HFF-Myc (cell line): ENCODE measurements at regions not wholly inside any gene's neighbourhood (a gene's known extent, or its start where the extent isn't known, plus 50 kb on each side); places are given as distances from the start of the nearest gene placed in this dataset.

Source experiments
- DNase-seq: peaks from one replicate; pipeline ENCODE4 v3.0.0-alpha.2; 2011; ENCODE audit warnings: low read depth; ENCODE audit errors: extremely low read depth
- H3K4me3 ChIP-seq: replicated peaks from 2 replicates; pipeline ENCODE4 v1.5.1; 2011; ENCODE audit warnings: low read depth, mild to moderate bottlenecking, control low read depth, low read length
- TF ChIP-seq, protein P1 (sequence below): IDR thresholded peaks from 2 replicates; pipeline ENCODE4 v1.5.1; 2012; ENCODE audit warnings: mild to moderate bottlenecking, low read depth, low read length, control low read depth; ENCODE audit errors: missing control alignments

DNA sequence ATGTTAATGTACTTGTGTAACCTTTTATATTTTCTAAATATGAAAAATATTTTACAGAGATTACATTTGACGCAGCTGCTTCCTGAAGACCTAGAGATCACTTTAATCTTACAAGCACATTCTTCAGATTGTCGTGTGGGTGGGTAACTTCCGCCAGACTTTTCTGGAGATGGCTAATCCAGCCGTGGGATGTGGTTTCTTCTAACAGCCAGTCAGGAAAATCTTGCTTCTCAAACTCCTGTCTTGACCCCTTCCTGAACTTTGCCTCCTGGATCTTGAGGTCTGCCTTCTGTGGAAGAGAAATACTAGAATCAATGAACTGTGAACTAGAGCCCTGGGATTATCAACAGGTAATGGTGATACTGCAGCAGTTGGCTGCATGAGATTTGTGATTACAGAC, 401.6 kb upstream of the TNP1 start:
- DNase-seq, result no peak
- no peak overlapping the region for H3K4me3 ChIP-seq
- TF ChIP-seq, protein P1, sequence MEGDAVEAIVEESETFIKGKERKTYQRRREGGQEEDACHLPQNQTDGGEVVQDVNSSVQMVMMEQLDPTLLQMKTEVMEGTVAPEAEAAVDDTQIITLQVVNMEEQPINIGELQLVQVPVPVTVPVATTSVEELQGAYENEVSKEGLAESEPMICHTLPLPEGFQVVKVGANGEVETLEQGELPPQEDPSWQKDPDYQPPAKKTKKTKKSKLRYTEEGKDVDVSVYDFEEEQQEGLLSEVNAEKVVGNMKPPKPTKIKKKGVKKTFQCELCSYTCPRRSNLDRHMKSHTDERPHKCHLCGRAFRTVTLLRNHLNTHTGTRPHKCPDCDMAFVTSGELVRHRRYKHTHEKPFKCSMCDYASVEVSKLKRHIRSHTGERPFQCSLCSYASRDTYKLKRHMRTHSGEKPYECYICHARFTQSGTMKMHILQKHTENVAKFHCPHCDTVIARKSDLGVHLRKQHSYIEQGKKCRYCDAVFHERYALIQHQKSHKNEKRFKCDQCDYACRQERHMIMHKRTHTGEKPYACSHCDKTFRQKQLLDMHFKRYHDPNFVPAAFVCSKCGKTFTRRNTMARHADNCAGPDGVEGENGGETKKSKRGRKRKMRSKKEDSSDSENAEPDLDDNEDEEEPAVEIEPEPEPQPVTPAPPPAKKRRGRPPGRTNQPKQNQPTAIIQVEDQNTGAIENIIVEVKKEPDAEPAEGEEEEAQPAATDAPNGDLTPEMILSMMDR, result no peak

DNA sequence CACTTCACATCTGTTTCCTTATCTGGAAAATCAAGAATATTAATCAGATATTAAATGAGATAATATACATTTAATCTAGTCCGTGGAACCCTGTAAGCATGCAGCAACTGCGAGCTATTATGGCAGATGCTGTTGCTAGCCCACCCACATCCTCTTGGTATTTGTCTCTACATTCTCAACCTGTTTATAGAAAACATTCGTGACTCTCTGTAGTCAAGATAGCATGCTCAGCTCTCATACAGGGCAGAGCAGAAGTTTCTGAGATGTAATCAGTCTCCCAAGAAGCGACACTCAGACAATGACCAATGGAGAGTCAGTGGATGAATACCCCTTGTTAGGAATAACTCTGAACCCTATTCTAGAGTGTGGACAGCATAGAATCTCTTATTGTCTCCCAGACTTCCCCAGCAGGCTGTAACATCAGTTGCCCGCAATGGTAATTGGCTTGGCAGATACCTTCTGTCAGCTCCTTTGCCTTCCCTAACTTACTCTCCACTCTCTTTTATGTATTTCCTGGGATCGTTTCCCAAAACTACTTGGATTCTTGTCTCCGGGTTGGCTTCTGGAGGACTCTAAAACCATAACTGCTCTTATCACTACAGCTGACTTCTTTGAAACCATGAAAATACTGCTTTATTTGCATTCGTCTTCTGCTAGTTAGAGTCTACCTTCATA, 400.7 kb upstream of the TNP1 start:
- TF ChIP-seq, protein P1, result no peak
- DNase-seq, result no peak
- H3K4me3 ChIP-seq, result no peak overlapping the region

DNA sequence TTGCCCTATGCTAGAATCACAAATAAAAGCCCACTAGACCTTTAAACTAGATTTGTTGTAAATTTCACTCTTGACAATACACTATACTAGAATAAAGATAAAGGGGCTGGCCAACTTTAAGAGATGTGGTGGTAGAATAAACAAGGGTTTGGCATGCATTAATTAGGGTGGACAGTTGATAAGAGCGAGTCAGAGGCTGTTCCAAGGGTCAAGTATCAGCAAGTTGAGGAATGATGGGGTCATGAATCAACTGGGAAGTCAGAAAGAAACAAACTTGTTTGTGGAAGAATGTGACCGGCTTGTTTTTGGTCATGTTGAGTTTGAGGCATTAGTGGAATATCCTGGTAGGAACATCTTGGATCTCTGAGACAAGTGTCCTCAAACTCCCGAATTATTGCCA, 398.3 kb upstream of the TNP1 start:
- DNase-seq, result no peak
- H3K4me3 ChIP-seq, result no peak overlapping the region

DNA sequence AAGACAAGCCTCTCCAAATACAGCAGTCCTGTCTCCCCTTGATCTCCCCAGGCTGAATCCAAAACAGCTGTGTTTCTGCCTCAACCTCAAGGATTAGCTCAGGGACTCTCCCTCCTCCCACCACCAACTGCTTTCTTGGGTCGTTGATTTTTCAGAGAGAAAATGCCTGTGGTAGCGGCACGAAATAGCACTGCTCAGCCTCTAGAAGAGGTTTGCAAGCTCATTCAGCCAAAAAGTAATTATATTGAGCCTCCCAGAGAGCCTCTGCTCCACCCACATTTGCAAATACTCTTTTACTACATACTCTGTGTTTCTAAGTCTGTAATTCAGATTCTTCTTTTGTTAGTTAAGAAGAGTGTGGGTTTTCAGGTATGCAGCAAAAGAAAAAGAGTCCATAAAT, 396.4 kb upstream of the TNP1 start:
- TF ChIP-seq, protein P1, result no peak
- no peak overlapping the region for H3K4me3 ChIP-seq
- DNase-seq, result no peak

More for the DNA sequence above, 398.3 kb upstream of the TNP1 start:
- TF ChIP-seq, protein P1, result no peak

DNA sequence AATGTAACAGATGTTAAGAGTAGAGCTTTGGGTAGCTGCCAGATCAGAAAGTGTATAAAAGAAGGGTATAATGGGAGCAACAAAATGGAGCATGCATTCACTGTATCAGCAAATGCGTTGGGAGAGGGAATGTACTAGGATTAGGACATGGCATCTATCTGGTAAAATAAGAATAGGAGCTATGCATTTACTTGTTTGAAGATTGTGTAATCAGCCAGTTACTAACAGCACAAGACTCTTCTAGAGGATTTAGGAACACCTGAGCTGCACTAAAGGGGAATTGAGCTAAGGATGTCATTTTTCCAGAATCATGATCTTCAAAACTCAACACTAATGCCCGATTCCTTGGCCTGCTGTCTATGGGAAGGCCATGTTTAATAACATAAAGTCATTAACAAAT, 394.2 kb upstream of the TNP1 start:
- DNase-seq, result no peak
- TF ChIP-seq, protein P1, result no peak
- H3K4me3 ChIP-seq, result no peak overlapping the region

DNA sequence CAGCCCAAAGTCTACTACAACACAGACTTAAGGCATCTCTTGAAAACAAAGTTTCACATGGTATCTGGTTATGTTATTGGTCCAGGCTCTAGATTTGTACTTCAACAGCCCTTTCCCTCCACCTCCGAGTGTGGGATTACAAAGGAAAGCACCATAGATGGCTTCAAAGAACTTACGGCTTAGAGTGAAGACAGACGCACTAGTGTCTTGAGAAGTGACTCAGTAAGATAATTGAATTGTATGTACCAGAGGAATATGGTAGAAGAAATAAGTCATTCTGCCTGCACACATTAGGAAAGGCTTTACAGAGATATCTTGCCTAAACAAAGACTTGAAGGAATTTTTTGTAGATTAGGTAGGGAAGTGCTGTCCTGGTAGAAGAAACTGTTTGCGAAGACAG, 392.3 kb upstream of the TNP1 start:
- H3K4me3 ChIP-seq, result no peak overlapping the region
- DNase-seq, result no peak
- TF ChIP-seq, protein P1, result no peak

DNA sequence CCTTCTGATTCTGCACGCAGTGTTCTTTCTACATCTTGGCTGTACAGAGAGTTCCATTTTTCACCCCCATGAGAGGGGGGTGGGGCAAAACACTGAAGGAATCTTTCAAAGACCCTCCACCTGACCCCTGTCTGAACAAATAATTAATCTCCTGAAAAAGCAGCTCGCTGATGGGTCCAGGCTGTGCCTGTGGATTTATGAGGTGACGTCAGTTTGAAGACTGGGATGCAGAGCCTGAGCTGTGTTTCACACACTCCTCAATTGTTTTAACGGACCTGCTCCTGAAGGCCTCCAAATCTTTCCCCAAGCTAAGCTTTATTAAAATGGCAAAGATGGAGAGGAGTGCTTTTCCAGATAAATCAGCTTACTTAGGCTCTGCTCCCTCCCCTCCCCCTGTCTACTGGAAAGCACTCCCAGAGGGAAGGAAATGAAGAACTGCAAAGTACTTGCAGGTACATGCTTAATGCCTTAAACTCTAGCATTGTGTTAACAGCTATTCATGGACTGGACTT, 390.2 kb upstream of the TNP1 start:
- no peak for DNase-seq
- no peak overlapping the region for H3K4me3 ChIP-seq
- TF ChIP-seq, protein P1, result no peak
